ENCODE measurements at regions not wholly inside any gene's neighbourhood (a gene's known extent, or its start where the extent isn't known, plus 50 kb on each side); places are given as distances from the start of the nearest gene placed in this dataset.

DNA sequence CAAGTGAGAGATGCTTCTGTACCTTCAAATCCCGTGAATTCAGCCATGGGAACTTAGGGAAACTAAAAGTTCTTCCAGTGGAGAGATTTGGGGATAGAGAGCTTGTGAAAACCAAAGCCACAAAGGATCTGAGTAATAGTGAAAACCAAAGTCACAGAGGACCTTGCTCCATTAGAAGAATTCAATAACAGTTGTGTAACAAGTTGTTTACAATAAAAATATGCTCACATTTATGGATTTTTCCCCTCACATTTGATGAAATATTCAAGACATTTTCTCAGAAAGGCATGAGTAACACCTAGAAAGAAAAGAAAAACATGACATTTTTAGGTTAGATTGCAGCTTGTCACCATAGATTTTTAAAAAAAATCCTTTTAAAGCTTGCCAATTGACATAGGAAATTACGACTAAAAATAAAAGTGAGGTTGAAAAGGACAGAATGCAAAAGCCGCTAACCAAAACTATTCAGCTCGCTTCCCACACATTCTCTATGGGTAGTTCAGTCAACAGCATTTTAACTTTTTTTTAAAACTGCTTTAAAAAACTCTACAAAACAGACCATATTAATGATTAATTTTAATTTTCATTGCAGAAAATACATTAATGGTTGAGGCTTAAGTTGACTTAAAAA is 113.2 kb downstream of the CAND1 start:
- TF ChIP-seq, protein P1, sequence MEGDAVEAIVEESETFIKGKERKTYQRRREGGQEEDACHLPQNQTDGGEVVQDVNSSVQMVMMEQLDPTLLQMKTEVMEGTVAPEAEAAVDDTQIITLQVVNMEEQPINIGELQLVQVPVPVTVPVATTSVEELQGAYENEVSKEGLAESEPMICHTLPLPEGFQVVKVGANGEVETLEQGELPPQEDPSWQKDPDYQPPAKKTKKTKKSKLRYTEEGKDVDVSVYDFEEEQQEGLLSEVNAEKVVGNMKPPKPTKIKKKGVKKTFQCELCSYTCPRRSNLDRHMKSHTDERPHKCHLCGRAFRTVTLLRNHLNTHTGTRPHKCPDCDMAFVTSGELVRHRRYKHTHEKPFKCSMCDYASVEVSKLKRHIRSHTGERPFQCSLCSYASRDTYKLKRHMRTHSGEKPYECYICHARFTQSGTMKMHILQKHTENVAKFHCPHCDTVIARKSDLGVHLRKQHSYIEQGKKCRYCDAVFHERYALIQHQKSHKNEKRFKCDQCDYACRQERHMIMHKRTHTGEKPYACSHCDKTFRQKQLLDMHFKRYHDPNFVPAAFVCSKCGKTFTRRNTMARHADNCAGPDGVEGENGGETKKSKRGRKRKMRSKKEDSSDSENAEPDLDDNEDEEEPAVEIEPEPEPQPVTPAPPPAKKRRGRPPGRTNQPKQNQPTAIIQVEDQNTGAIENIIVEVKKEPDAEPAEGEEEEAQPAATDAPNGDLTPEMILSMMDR (IDR thresholded peaks at IDR 0.05), result no peak
- TF ChIP-seq ZFX (IDR thresholded peaks at IDR 0.05; ENCODE audit: borderline replicate concordance), result no peak

Data from 22Rv1 (cell line).